ENCODE measurements at regions not wholly inside any gene's neighbourhood (a gene's known extent, or its start where the extent isn't known, plus 50 kb on each side); places are given as distances from the start of the nearest gene placed in this dataset.
"Not testable (repeated sequence)": the region's sequence is repeated elsewhere in the genome, so short reads cannot be mapped to it uniquely, and the experiment has no call there.

- DNase-seq: no peak
Measured at GRCh38 chr1:37325509-37326437, 148.6 kb upstream of the ZC3H12A start.

- no peak for DNase-seq
Measured at GRCh38 chr1:37332126-37332525, 142.3 kb upstream of the ZC3H12A start.

- peak; percentile 52 for DNase-seq
Measured at GRCh38 chr1:37338658-37339057, 135.7 kb upstream of the ZC3H12A start.

GRCh38 chr1:37342736-37343135 is 131.6 kb upstream of the ZC3H12A start:
- DNase-seq: no peak

- no peak for DNase-seq
Measured at GRCh38 chr1:37347104-37347649, 127.2 kb upstream of the ZC3H12A start.

- no peak for DNase-seq
Measured at GRCh38 chr1:37353871-37354270, 120.5 kb upstream of the ZC3H12A start.

- DNase-seq: no peak
Measured at GRCh38 chr1:37354876-37355650, 119.3 kb upstream of the ZC3H12A start.

- DNase-seq: no peak
Measured at GRCh38 chr1:37358992-37359391, 115.4 kb upstream of the ZC3H12A start.

- no peak for DNase-seq
Measured at GRCh38 chr1:37360011-37360410, 114.4 kb upstream of the ZC3H12A start.

GRCh38 chr1:37362594-37363385 is 111.6 kb upstream of the ZC3H12A start:
- DNase-seq: no peak

GRCh38 chr1:37363535-37363934 is 110.8 kb upstream of the ZC3H12A start:
- DNase-seq: no peak

GRCh38 chr1:37368665-37369315 is 105.6 kb upstream of the ZC3H12A start:
- DNase-seq: not testable (repeated sequence)

GRCh38 chr1:37372302-37372701 is 102.1 kb upstream of the ZC3H12A start:
- DNase-seq: no peak

- DNase-seq: no peak
Measured at GRCh38 chr1:37372711-37373110, 101.7 kb upstream of the ZC3H12A start.

GRCh38 chr1:37373413-37373812 is 101.0 kb upstream of the ZC3H12A start:
- DNase-seq: no peak

- DNase-seq: not testable (repeated sequence)
Measured at GRCh38 chr1:37380546-37380945, 93.8 kb upstream of the ZC3H12A start.

- no peak for DNase-seq
Measured at GRCh38 chr1:37387854-37388253, 86.5 kb upstream of the ZC3H12A start.

- DNase-seq: no peak
Measured at GRCh38 chr1:37389327-37389726, 85.1 kb upstream of the ZC3H12A start.

GRCh38 chr1:37391211-37392011 is 83.0 kb upstream of the ZC3H12A start:
- peak; percentile 100 for DNase-seq

- no peak for DNase-seq
Measured at GRCh38 chr1:37392051-37392450, 82.3 kb upstream of the ZC3H12A start.
